ENCODE measurements at regions not wholly inside any gene's neighbourhood (a gene's known extent, or its start where the extent isn't known, plus 50 kb on each side); places are given as distances from the start of the nearest gene placed in this dataset.

- DNase-seq (ENCODE audit: low read depth), result no peak
Measured at GRCh38 chr19:31560086-31561060, 211.1 kb upstream of the TSHZ3 start.

- no peak for DNase-seq (ENCODE audit: low read depth)
Measured at GRCh38 chr19:31562966-31563612, 213.9 kb upstream of the TSHZ3 start.

- no peak for DNase-seq (ENCODE audit: low read depth)
Measured at GRCh38 chr19:31567776-31568175, 218.5 kb upstream of the TSHZ3 start.

GRCh38 chr19:31568724-31569123 is 219.5 kb upstream of the TSHZ3 start:
- no peak for DNase-seq (ENCODE audit: low read depth)

- DNase-seq (ENCODE audit: low read depth), result no peak
Measured at GRCh38 chr19:31570718-31571117, 221.5 kb upstream of the TSHZ3 start.

DNA sequence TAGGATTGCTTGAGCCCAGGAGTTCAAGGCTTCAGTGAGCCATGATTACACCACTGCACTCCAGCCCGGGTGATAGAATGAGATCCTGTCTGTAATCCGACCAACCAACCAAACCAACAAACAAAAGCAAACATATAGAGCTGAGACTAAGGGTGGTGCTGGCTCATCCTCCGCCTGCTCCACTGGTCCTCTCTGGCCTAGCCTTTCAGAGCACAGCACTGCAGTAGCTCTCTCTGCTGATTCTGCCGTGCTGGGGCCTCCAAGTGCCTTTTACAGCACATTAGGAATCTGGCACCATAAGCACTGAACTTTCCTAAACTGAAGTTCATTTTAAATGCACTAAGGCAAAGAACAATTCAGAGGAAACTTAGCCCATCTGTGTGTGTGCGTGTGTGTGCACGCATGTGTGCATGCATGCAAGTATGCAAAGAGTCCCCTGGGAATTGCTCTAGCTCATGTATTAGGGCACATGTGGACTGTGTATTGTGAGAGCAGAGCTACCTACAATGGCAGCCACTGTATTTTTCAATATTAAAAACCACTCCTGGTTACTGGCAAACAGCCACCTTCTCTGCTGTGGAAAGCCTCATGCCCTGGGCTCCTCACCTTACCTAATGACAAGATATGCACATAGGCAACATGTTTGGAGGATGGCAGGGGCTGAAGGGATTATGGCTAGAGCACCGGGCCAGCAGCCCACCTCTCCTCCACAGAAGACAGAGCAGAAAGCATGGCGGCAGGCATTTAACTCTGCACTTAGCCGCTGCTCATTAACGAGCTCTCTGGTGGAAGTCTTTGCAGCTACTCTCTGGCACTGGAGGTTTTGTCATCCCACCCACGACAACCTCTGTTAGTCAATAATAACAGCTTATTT is 223.1 kb upstream of the TSHZ3 start:
- no peak for DNase-seq (ENCODE audit: low read depth)

GRCh38 chr19:31572976-31573298 is 223.7 kb upstream of the TSHZ3 start:
- no peak for DNase-seq (ENCODE audit: low read depth)

GRCh38 chr19:31574251-31574973 is 225.2 kb upstream of the TSHZ3 start:
- DNase-seq (ENCODE audit: low read depth), result no peak

DNA sequence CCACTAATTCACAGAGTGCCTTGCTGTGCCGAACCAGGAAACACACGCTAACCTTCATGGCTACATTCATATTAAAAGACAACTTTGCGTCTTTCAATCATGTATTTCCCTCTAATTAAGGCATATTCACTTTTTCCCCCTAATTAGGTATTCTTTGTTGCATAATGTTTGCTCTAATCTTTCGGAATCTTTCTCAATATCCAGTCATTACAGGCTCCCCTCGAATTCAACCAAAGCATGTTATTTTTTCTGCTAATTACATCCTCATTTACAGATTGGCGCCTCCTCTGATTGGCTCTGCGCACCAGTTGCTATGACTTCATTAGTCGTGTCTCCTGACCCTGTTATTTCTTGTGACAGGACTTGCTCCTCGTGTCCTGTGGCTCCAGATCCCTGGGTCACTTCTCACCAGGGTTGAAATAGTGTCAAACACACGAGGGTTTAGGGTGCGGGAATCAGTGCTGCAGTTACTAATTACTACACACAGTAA is 226.7 kb upstream of the TSHZ3 start:
- no peak for DNase-seq (ENCODE audit: low read depth)

DNA sequence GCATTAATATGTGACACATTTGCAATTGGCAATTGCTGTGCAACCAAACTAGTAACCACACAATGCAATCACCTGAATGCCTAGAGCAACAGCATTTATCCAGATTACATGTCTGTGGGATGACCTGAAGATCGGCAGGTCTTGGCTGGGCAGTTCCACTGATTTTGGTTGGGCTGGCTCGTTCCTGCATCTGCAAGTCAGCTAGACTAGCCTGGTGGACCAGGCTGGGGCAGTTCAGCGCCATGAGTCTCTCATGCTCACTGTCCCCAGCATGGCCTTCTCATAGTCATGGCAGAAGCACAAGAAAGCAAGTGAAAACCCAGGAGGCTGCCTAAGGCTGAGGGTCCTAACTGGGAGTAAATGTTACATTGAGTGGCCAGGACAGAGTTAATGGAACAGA is 229.1 kb upstream of the TSHZ3 start:
- no peak for DNase-seq (ENCODE audit: low read depth)

GRCh38 chr19:31583148-31583547 is 233.9 kb upstream of the TSHZ3 start:
- DNase-seq (ENCODE audit: low read depth), result no peak

- no peak for DNase-seq (ENCODE audit: low read depth)
Measured at GRCh38 chr19:31586282-31586681, 237.0 kb upstream of the TSHZ3 start.

DNA sequence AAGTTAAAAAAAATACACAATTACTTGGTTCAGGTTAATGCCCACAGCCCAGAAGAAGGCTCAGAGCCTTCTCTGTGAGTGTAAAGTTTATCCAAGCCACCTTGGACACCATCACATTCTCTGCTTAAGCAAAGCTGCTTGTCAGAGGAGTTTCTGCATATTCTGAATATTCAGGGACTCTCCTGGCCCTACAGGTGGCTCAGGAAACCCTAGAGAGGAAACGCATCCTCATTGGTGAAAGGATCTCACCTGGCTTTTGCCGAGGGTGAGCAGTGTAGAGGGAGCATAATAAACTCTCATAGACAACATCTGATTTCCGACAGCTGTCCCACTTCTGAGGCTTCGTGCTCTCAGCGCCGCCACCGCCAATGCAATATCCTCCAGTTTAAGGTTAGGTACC is 239.9 kb upstream of the TSHZ3 start:
- no peak for DNase-seq (ENCODE audit: low read depth)

DNA sequence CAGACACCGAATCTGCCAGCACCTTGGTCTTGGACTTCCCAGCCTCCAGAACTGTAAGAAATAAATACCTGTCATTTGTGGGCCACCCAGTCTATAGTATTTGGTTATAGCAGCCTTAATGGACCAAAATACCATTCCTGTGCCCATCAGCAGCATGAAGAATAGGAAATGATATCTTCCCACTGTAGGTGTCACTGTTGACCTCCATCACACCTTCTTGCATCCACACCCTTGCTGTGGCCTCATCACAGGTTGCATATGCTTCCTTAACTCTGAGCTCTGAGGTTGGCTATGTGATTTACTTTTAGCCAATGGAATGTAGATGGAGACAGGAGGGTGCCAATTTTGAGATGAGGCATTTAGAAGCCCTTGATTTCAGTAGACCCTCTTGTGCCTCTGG is 242.0 kb upstream of the TSHZ3 start:
- DNase-seq (ENCODE audit: low read depth), result no peak

GRCh38 chr19:31592456-31592855 is 243.2 kb upstream of the TSHZ3 start:
- no peak for DNase-seq (ENCODE audit: low read depth)

DNA sequence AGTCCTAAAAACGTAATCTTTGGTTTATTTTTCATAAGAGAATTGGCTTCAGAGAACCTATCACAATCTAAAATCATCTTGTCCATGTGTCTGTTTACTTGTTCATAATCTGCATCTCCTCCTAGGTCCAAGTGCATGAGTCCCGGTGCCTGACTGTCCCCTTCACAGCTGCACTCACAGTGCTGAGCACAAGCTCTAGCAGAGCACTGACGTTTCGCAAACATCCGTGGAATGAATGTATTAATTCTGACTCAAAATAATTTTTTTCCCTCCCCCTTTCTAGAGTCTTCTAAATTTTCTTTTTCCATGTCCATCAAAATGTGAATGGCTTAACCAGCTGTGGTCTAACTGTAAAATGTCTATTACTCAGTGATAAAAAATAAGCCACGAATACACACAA is 245.5 kb upstream of the TSHZ3 start:
- no peak for DNase-seq (ENCODE audit: low read depth)

DNA sequence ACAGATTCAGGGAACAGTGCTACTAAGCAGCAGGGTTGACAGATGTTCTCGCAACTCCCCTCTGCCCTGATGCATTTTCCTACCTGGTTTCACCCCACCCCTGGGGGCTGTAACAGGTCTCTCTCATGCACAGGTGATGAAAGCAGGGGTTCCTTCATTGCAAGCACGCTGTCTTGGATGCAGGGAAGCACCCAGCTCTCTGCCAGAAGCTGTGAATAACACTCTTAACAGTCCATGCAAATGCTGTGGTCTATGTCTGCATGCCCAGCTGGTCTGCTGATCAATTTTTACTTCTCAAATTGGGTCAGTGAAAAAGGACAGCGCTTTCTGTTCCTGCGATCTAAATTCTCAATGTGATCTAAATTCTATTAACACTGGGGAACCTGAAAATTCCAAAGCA is 246.3 kb upstream of the TSHZ3 start:
- DNase-seq (ENCODE audit: low read depth), result no peak

DNA sequence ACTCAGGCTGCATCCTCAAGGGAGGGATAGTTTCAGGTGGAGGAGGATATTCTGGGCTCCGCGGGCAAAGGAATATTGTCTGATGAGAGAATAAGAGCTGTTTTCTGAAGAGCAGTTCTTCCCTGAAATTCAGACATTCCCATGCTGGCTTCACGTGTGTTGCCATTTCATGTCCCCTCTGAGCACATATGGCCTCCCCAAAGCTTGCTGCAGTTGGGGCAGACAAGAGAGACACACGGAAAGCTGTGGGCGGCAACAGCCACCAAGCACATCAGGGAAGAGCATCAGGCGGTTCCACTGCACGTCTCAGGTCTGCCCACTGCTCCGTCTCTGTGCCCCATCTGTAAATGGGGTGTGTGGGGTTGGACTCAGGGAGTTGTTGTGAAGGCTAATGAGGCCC is 247.5 kb upstream of the TSHZ3 start:
- DNase-seq (ENCODE audit: low read depth), result no peak

DNA sequence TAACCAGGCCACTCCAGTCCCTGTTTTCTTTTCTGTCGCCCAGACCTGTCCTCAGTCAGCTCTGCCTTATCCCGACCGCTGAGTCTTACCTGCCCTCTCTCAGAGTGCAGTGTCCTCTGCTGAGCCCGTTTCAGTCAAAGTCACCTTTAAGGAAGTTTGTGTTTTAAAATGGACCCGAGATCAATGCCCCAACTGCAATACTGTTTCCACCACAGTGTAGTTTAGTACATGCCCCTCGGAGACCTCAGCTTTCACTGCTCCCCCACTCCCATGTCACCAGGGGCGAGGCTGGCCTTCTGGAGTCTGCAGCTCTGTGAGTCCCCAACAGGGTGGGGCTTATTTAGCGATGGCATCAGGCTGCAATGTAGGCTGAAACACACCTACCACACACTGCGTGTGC is 248.4 kb upstream of the TSHZ3 start:
- no peak for DNase-seq (ENCODE audit: low read depth)

- DNase-seq (ENCODE audit: low read depth), result no peak
Measured at GRCh38 chr19:31598730-31599238, 249.5 kb upstream of the TSHZ3 start.

- DNase-seq (ENCODE audit: low read depth), result no peak
Measured at GRCh38 chr19:31600731-31601295, 251.6 kb upstream of the TSHZ3 start.

All from activated T-cell treated with anti-CD3 and anti-CD28 coated beads for 1 hour (primary cell).